GM19351 (cell line): ENCODE measurements at regions not wholly inside any gene's neighbourhood (a gene's known extent, or its start where the extent isn't known, plus 50 kb on each side); places are given as distances from the start of the nearest gene placed in this dataset.

Source experiments
- ATAC-seq: cut with Tn5 transposase; IDR thresholded peaks from one replicate; pipeline ENCODE4 v1.9.1; 2021; ENCODE audit warnings: mild to moderate bottlenecking, moderate library complexity; ENCODE audit not compliant: unreplicated experiment

GRCh38 chr7:106166651-106167342 lies 54.7 kb upstream of the SYPL1 start:
- ATAC-seq, result no peak

DNA sequence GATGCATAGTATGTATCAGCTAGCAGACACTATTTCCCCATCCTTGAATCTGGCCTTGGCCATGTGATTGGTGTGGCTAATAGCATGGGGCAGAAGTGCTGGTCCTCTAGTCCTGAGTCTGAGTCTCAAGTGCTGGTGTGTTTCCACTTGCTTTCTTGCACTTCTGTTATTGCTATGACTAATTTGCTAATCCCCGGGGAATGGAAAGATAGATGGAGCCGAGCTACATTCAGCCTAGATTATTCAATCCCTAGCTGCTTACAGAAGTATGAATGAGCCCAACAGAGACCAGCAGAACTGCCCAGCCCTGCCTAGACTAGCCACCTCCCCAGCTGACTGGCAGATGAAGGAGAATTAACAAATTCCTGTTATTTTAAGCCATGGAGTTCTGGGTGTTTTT lies 53.2 kb upstream of the SYPL1 start:
- ATAC-seq, result no peak

GRCh38 chr7:106163257-106163656 lies 51.1 kb upstream of the SYPL1 start:
- no peak for ATAC-seq
